Jurkat, Clone E6-1 (cell line): ENCODE measurements at regions not wholly inside any gene's neighbourhood (a gene's known extent, or its start where the extent isn't known, plus 50 kb on each side); places are given as distances from the start of the nearest gene placed in this dataset.
"Not testable (repeated sequence)": the region's sequence is repeated elsewhere in the genome, so short reads cannot be mapped to it uniquely, and the experiment has no call there.

Experiments
- DNase-seq: peaks from one replicate; pipeline ENCODE4 v3.0.0-alpha.2; 2011; ENCODE audit warnings: low read depth, low spot score
- H3K4me3 ChIP-seq: 2 replicates; pipeline ENCODE4 v1.5.1; 2011; ENCODE audit warnings: mild to moderate bottlenecking, low read length, control low read depth, moderate library complexity

- H3K4me3 ChIP-seq = no peak overlapping the region
- DNase-seq = no peak
Measured at GRCh38 chr6:169087443-169088041, 166.1 kb downstream of the THBS2 start.

- not testable (repeated sequence) for H3K4me3 ChIP-seq, DNase-seq
Measured at GRCh38 chr6:169086616-169087015, 167.0 kb downstream of the THBS2 start.

- DNase-seq = no peak
Measured at GRCh38 chr6:169086020-169086419, 167.6 kb downstream of the THBS2 start.

GRCh38 chr6:169085466-169085865, 168.2 kb downstream of the THBS2 start:
- DNase-seq = no peak
- no peak overlapping the region for H3K4me3 ChIP-seq

More at GRCh38 chr6:169086020-169086419, 167.6 kb downstream of the THBS2 start:
- H3K4me3 ChIP-seq = no peak overlapping the region

GRCh38 chr6:169084557-169084956, 169.1 kb downstream of the THBS2 start:
- not testable (repeated sequence) for H3K4me3 ChIP-seq, DNase-seq

GRCh38 chr6:169084067-169084466, 169.6 kb downstream of the THBS2 start:
- no peak for DNase-seq
- H3K4me3 ChIP-seq = no peak overlapping the region

- DNase-seq = no peak
- no peak overlapping the region for H3K4me3 ChIP-seq
Measured at GRCh38 chr6:169083508-169083874, 170.2 kb downstream of the THBS2 start.

GRCh38 chr6:169082817-169083507, 170.7 kb downstream of the THBS2 start:
- DNase-seq = no peak
- no peak overlapping the region for H3K4me3 ChIP-seq

GRCh38 chr6:169082093-169082492, 171.6 kb downstream of the THBS2 start:
- DNase-seq = no peak
- H3K4me3 ChIP-seq = no peak overlapping the region

GRCh38 chr6:169081248-169081647, 172.4 kb downstream of the THBS2 start:
- no peak overlapping the region for H3K4me3 ChIP-seq
- no peak for DNase-seq

- no peak overlapping the region for H3K4me3 ChIP-seq
- DNase-seq = no peak
Measured at GRCh38 chr6:169079650-169080049, 174.0 kb downstream of the THBS2 start.

- H3K4me3 ChIP-seq = no peak overlapping the region
- no peak for DNase-seq
Measured at GRCh38 chr6:169078399-169079145, 175.1 kb downstream of the THBS2 start.

- DNase-seq = no peak
- H3K4me3 ChIP-seq = no peak overlapping the region
Measured at GRCh38 chr6:169075915-169076654, 177.6 kb downstream of the THBS2 start.

GRCh38 chr6:169075211-169075914, 178.3 kb downstream of the THBS2 start:
- H3K4me3 ChIP-seq = no peak overlapping the region
- DNase-seq = no peak

- DNase-seq = no peak
- H3K4me3 ChIP-seq = no peak overlapping the region
Measured at GRCh38 chr6:169074526-169074925, 179.1 kb downstream of the THBS2 start.

- DNase-seq = no peak
- no peak overlapping the region for H3K4me3 ChIP-seq
Measured at GRCh38 chr6:169073311-169073710, 180.3 kb downstream of the THBS2 start.

- no peak for DNase-seq
- no peak overlapping the region for H3K4me3 ChIP-seq
Measured at GRCh38 chr6:169072127-169073042, 181.3 kb downstream of the THBS2 start.

GRCh38 chr6:169071394-169071793, 182.3 kb downstream of the THBS2 start:
- no peak overlapping the region for H3K4me3 ChIP-seq
- no peak for DNase-seq
